GM13977 (cell line): ENCODE measurements at regions not wholly inside any gene's neighbourhood (a gene's known extent, or its start where the extent isn't known, plus 50 kb on each side); places are given as distances from the start of the nearest gene placed in this dataset.

Experiments
- DNase-seq: peaks from one replicate; pipeline ENCODE4 v3.0.0; 2012; ENCODE audit warnings: low spot score
- CTCF ChIP-seq: IDR thresholded peaks from 2 replicates; pipeline ENCODE4 v1.5.1; 2012; ENCODE audit warnings: mild to moderate bottlenecking, control low read depth; ENCODE audit not compliant: insufficient read depth; ENCODE audit errors: extremely low read depth, missing control alignments
- in situ Hi-C: fragments of 300-500 bp; cut with MboI; formaldehyde crosslinking; loops from one replicate; pipeline ENCODE4 v1.12.0; 2022; ENCODE audit warnings: low sequenced_read_pairs, low pct_unique_long_range_greater_than_20kb, mixed read lengths, inconsistent platforms; ENCODE audit not compliant: unreplicated experiment

GRCh38 chr13:40152145-40152544, 496.7 kb downstream of the COG6 start:
- no peak for DNase-seq
- no peak for TF ChIP-seq CTCF
- in situ Hi-C loops: no loop called here

GRCh38 chr13:40152922-40153321, 497.5 kb downstream of the COG6 start:
- TF ChIP-seq CTCF: no peak
- in situ Hi-C loops: no loop called here
- no peak for DNase-seq

- in situ Hi-C loops: no loop called here
- no peak for TF ChIP-seq CTCF
- DNase-seq: no peak
These were observed 498.1 kb downstream of the COG6 start for GRCh38 chr13:40153516-40153915.

GRCh38 chr13:40155201-40155600, 499.7 kb downstream of the COG6 start:
- in situ Hi-C loops: no loop called here
- DNase-seq: no peak
- TF ChIP-seq CTCF: no peak

GRCh38 chr13:40158218-40158617, 502.8 kb downstream of the COG6 start:
- TF ChIP-seq CTCF: no peak
- in situ Hi-C loops: no loop called here
- no peak for DNase-seq

GRCh38 chr13:40158757-40159156, 503.3 kb downstream of the COG6 start:
- TF ChIP-seq CTCF: no peak
- no peak for DNase-seq
- in situ Hi-C loops: no loop called here

- in situ Hi-C loops: no loop called here
- no peak for TF ChIP-seq CTCF
- DNase-seq: no peak
These were observed 504.3 kb downstream of the COG6 start for GRCh38 chr13:40159736-40160135.
